ENCODE measurements at regions not wholly inside any gene's neighbourhood (a gene's known extent, or its start where the extent isn't known, plus 50 kb on each side); places are given as distances from the start of the nearest gene placed in this dataset.
"Not testable (repeated sequence)": the region's sequence is repeated elsewhere in the genome, so short reads cannot be mapped to it uniquely, and the experiment has no call there.

DNA sequence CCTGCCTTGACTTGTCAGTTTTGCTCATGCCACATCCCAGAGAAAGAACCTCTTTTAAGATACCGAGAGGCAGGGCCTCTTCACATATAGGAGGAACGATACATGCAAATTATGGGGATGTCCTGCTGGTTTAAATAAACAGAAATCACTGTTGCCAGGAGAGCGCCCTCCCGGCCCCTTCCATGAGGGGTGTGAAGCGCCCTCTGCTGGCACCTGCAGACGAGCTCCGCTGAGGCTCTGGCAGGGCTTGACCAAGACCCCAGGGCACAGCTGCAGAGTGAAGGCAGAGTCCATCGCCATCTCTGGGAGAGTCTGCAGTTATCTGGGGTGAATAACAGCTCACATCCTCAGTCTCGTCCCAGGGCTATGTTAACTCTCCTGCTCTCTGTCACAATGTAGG, 468.8 kb downstream of the RPIA start:
- DNase-seq, result not testable (repeated sequence)

DNA sequence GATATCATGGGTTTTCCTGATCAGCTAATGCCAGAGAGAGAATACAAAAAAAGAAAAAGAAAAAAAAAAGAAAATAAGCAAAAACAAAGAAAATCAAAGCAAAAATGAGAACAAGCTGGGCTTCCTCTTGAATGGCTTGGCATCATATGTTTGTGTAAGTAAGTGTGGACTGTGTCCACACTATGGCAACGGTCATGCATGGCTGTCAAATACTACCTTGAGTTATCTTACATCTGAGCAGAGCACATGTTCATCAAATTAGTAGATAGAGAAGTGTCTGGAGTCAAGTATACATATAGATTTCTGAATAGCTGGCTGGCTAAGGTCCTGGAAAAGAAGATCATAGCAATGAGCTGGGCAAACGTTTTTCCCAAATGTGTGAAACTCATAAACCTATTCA, 470.2 kb downstream of the RPIA start:
- not testable (repeated sequence) for DNase-seq

DNA sequence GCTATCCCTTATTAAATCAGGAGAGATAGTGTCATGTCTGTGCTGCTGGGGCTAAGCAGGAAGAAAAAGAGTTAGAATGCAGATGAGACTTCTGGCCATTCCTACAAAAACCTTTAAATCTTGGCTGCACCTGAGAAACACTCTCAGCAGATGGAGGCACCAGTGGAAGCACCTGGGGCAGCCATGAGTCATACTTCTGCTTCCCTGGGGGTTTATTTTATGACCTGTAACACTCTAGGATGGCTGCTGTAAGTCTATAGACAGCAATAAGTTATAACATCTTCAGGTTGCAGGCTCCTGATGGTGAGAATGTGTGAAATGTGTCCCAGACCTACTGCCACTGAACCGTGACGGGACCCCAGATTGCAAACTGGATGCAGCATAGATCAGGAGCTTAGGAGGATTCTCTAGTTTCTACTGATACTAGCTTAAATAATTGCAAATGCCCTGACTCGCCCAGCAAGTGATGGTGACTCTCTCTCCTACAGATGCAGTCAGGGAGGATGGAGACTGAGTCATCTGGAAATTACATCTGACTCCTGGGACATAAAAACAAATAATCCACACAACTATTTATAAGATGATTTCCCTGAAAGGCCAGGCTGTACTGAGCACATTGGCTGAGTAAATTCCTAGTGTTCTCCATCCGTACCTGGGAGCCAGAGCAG, 479.2 kb downstream of the RPIA start:
- DNase-seq, result not testable (repeated sequence)

DNA sequence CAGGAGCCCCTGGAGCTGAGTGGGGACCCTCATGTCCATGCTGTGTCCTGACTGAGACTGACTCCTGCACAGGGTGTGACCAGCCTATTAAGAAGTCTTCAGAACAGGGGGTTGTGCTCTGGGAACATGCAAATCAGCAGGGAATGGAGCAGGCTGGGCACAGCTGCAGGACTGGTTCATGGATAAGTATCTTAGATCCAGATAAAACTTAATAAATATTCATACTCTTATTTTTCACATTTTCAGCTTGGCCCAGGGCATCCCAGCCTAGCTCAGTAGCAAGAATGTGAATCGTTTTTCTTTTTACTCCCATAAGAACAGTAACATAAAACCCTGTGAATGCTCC, 479.7 kb downstream of the RPIA start:
- not testable (repeated sequence) for DNase-seq

DNA sequence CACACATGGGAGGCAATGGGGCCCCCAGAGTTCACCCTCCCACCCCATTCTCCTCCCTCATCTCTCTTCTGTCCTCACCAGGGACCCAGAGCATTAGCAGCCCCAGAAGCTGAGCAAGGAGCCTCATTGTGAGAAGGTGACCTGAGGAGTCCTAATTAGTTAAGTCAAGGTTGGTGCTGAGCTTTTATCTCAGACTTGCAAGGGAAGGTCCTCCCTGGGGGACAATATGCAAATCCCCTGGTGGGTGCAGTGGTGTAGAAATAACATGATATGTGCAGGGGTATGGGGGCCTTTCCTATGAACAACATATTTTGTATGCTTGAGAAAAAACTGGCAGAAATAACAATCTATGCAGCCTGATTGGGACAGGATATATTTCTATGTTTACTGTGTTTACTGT, 485.5 kb downstream of the RPIA start:
- peak in 1 of 2 donors; percentile 18 for DNase-seq

DNA sequence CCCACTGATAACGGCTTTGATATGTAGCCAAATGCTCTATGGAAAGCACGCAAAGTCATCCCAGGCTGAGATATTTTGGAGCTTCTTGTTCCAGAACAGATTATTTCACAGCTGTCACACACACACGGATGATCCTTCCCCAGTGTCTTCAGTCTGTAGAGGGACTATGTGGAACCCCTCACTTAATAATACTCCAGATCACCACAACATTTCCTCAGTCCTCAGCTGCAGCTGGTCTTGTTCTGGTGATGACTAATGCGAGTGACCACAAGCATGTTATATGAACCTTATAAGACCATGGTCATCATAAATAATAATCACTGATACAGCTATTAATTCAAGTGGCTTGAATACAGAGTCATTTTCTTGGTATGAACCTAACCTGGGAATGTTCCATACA, 490.7 kb downstream of the RPIA start:
- DNase-seq, result not testable (repeated sequence)

DNA sequence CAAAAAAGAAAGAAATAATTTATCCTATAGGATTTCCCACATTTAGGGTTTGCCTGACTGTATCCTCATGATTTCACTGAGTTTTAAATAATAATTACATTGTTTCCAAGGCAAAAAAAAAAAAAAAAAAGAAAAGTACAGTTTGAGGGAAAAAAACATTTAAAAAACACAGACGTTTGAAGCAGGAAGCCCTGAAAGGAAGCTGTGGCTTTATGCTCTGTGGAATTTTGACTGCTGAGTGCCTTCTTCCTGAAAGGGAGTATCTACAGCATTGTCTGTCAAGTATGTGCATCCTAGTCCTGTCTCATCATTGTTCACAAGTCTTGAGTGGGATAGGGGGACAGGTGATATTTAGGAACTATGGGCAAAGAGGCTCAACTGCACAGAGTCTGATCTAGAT, 493.3 kb downstream of the RPIA start:
- not testable (repeated sequence) for DNase-seq

DNA sequence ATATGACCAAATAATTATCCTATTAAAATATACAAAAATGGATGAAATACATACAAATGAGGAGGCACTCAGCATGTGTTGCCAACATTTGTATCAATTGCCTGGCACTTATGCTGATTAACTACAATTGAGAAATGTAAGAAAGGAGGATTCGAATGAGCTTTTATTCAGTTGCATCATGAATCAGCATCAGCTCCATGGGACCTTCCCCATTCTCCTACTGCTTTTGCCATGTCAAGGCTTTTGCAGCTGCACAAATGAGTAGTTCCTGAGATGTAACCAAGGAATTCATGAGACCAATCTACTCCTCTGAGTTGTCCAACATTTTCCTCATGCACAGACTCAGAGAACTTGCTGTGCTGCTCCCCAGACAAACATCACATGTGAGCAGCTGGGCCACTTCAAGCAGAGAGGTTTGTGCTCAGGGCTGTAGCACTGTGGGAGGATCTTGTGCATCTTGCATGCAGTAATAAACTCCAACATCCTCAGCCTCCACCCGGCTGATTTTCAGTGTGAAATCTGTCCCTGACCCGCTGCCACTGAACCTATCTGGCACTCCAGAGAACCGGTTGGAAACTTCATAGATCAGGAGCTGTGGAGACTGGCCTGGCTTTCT, 504.3 kb downstream of the RPIA start:
- not testable (repeated sequence) for DNase-seq

DNA sequence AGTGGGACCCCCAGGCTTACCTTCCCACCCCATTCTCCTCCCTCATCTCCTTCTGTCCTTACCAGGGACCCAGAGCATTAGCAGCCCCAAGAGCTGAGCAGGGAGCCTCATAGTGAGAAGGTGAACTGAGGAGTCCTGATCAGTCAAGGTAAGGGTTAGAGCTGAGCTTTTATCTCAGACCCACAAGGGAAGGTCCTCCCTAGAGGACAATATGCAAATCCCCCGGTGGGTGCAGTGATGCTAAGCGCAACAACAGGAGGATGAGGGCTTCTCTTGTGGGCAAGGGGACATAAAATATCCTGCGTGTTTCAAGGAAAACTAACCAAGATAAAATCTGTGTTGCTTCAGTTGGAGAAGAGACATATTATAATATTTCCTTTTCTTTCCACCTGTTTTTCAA, 505.2 kb downstream of the RPIA start:
- not testable (repeated sequence) for DNase-seq

DNA sequence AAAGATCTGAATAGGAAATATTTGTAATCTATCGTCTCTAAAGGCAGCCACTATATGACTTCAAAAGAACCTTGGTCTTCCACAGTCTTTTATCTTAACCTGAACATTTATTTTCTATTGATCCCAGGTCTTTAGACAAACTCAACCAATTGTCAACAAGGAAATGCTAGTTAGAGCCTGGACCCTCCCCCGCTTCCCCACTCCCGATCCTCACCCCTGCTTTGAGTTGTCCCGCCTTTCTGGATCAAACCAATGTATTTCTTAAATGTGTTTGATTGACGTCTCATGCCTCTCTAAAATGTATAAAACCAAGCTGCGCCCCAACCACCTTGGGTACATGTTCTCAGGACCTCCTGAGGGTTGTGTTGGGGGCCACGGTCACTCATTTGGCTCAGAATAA, 506.6 kb downstream of the RPIA start:
- not testable (repeated sequence) for DNase-seq

DNA sequence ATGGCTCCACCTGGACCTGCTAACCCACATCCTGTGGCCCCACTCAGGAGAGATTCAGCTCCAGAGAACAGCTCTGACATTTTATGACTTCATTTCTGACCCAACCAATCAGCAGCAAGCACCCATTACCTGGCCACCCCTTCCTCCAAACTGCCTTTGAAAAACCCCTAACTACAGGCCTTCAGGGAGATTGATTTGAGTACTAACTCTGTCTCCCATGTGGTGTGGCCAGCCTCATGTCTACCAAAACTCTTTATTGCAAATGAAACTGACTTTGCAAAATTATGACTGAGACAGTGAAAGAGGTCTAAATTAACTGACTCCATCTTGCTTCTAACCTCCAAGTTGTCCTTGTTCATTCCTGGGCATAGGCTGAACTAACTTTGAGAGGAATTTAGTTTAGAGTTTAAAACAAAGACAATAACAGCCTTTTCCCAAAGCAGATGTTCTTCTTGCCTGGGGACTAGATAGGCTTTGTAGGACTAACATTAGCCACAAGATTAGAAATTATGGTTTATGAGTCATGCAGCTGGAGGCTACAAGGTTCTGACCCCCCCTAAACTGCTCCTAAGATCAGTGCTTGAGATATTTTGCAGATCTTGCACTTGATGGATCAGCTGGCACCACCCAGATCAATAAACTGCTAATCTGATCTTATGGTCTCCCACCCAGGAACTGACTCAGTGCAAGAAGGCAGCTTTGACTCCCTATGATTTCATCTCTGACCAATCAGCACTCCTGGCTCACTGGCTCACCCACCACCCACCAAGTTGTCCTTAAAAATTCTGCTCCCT, 508.2 kb downstream of the RPIA start:
- DNase-seq, result not testable (repeated sequence)

DNA sequence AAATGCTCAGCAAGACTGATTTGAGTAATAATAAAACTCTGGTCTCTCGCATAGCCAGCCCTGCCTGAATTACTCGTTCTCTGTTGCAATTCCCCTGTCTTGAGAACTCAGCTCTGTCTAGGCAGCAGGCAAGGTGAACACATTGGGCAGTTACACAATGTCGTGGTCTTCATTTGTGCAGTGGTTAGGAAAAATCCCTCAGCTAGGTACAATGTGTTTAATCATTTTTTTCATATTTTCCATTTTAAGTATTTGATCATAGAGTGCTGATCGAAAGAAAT, 508.7 kb downstream of the RPIA start:
- DNase-seq, result not testable (repeated sequence)

DNA sequence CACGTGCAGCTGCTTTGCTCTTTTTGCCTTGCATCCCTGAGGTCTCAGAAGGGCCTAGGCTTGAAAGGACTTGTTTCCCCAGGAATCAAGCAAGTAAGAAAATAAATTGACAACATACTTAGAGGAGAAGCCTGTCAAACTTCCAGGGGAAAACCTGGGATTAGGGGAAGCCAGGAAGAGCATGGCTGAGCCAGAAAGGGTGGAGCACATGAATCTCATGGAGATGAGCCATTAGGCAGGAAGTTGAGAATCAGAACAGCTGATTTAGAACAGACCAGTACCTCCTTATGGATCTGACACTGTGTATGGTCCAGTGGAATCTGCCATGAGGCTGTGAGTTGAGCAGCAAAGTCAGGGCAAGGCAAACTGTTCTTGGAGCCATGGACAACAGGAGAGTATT, 511.0 kb downstream of the RPIA start:
- not testable (repeated sequence) for DNase-seq

DNA sequence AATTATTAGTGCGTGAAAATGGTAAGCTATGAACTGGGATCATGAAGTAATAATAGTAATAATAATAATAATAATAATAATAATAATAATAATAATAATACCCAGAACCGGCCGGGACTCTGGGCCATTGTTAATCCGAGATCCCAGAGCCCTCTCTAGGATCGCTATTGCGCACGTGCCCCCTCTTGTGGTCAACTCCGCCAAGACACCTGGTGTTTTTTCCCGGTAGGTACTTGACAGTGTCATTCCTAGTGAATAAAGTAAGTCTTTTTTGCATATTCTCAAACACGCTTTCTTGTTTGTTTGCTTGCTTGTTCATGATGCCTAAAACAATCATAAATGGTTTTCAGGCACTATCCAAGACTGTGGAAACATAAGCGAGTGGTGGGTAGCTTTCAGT, 513.7 kb downstream of the RPIA start:
- DNase-seq, result peak in 1 of 2 donors; percentile 21

DNA sequence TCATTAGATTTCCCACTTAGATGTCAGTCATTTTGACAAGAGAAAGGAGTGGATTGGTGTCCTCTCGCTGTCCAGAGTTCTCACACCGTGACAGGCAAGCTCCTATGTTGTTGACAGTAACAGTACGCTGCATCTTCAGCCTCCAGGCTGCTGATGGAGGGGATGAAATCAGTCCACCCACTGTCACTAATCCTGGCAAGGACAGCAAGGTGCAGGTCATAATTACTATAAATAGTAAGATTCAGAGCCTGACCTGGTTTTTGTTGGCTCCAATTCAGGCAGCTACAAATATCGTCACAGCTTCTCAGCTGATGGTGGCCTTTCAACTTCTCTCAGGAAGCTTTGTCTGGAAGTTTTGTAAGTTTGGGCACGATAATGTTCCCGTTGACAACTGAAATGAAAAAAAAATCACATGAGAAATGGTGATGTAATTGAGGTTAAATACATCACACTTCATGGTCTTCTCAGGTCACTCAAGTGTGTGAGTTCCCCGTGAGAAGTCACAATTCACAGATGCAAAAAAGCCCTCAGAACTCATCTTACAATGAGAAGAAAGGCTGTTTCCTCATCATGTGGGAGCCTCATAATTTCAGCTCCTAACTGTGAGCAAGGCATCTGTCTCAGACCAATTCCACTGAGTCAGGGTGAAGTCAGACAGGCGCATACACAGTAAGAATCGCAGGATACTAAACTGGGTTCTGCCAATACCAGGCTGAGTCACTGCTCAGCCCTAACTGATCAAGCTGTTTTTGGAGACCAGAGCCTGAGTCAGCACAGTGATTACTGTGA, 516.9 kb downstream of the RPIA start:
- DNase-seq, result peak in 1 of 2 donors; percentile 37

DNA sequence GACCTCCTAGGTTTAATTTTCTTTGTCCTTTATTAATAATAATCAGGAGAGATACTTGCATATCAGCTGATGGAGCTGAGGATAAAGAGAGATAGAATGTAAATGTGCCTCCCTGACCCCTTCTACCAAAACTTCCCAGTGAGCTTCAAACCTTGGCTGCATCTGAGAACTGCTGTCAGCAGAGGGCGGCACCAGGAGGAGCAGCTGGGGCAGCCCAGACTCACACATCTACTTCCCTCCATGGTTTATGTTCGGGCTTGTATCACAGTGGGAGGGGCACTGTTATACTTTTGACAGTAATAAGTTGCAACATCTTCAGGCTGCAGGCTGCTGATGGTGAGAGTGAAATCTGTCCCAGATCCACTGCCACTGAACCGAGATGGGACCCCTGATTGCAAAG, 521.7 kb downstream of the RPIA start:
- DNase-seq, result peak in 1 of 2 donors; percentile 46

DNA sequence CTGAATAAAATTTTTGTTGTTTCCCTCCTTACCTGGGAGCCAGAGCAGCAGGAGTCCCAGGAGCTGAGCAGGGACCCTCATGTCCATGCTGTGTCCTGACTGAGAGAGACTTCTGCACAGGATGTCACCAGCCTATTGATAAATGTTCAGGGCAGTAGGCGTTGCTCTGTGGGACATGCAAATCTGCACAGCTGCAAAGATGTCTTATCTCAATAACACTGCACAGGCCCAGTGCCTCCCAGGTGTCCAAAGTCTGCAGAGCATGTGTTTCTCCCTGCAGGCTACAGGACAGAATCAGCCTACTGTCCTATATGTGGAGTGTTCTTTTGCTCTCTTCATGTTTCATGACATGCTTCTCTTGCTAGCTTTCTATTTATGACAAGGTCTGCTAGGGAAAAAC, 522.3 kb downstream of the RPIA start:
- not testable (repeated sequence) for DNase-seq

DNA sequence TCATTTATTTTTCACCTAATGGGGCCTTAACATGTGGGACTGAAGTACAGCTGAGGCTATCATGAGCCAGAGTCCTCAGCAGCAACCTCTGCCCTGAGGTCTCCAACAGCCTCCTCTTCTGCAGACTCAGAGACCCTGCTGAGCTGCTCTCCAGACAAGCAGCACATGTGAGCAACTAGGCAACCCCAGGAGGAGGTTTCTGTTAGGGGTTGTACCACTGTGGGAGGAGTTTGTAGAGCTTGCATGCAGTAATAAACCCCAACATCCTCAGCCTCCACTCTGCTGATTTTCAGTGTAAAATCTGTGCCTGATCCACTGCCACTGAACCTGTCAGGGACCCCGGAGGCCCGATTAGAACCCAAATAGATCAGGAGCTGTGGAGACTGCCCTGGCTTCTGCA, 530.0 kb downstream of the RPIA start:
- DNase-seq, result not testable (repeated sequence)

DNA sequence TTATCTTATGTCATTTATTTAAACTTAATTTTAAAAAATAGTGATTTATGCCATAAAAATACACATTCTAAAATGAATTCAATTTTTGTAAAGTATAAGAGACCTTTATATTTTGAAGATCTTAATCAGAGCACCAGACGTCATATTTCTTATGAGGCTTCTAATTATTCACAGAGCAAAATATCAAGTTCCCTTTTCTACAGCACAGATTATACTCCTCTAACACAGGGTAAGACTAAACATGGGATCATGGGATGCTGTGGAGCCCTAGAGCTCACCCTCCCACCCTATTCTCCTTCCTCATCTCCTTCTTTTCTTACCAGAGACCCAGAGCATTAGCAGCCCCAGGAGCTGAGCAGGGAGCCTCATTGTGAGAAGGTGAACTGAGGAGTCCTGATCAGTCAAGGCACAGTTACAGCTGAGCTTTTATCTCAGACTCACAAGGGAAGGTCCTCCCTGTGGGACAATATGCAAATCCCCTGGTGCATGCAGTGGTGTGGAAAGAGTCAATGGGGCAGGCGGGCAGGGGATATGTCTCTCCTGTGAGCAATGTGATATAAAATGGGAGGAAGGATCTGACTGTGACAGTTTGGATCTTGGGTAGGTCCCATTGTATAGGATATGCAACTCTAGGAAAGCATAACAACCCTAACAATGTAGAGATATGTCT, 530.7 kb downstream of the RPIA start:
- not testable (repeated sequence) for DNase-seq

DNA sequence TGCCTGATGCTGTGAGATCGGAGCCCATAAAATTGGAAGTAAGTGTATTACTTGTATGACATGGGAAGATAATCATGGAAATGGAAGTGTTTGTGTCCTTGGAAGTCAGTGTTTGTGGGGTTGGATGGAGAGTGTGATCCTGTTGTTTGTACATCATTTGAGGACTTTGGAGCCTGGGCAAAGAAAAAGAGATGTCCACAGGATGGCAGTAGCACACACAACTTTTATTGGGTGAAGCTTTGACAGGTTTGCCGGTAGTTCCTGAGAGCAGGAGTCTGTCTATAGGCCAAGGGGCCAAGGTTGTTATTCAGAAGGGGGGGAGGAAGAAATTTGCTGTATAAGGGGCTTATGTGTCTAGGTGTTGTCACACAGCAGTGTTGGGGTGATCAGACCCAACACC, 533.3 kb downstream of the RPIA start:
- not testable (repeated sequence) for DNase-seq

DNA sequence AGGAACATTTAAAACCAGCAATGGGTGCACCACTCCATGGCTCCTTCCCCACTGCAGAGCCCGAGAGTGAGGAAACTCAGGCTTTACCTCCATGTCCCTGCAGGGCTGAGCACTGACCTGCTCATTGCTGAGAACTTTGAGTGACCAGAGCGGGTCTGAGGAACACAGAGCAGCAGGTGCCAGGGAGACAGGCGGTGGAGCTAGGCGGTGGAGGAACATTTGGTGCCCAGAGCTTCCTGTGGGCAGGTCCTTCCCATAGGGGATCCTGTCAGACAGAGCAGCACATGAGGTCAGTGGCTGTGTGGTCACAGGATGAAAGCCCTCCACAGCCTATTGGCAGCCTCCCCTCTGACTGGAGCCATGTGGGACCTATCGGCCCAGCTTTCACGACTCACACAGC, 538.5 kb downstream of the RPIA start:
- DNase-seq, result not testable (repeated sequence)

DNA sequence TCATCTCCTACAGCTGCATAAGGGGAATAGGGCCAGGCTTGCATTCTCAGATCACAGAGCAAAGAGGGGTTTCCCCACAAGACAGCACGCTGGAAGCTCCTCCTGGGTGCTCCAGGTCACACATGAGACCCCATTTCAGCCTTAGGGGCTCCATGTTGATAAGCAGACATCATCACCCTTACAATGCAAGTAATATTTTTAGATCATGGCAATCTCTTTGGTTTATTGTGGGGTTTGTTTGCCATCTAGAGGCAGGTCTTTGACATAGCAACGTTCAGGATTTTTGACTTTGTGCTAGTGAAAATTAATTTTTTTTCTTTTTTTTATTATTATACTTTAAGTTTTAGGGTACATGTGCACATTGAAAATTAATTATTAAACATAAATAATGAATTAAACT, 539.8 kb downstream of the RPIA start:
- DNase-seq, result not testable (repeated sequence)

DNA sequence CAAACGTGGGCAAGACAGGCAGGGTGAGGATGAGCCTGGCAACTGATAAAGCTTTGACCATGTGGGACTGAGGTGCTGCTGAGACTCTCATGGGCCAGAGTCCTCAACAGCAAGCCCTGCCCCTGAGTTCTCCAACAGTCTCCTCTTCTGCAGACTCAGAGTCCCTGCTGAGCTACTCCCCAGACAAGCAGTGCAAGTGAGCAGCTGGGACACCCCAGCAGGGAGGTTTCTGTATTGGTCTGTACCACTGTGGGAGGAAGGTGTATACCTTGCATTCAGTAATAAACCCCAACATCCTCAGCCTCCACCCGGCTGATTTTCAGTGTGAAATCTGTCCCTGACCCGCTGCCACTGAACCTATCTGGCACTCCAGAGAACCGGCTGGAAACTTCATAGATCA, 542.5 kb downstream of the RPIA start:
- DNase-seq, result not testable (repeated sequence)

All from CD4-positive, alpha-beta T cell treated with Interleukin-4 for 1 hour (primary cell).